HCT116 (cell line): ENCODE measurements at regions not wholly inside any gene's neighbourhood (a gene's known extent, or its start where the extent isn't known, plus 50 kb on each side); places are given as distances from the start of the nearest gene placed in this dataset.

ENCODE experiments used
- ATAC-seq: fragments of 200-7000 bp; cut with Tn5 transposase; 2 replicates; pipeline ENCODE4 v1.9.1; 2020; ENCODE audit warnings: mild to moderate bottlenecking, moderate library complexity
- BruUV-seq: library from RNA; stranded (reverse); fragments of 400-500 nt; replicated peaks from 2 replicates; lab custom pipeline; 2021; lab: Mats Ljungman, UMichigan
- CTCF ChIA-PET: fragments of 300-600 bp; sonication (Branson Sonifier 250); formaldehyde crosslinking; loops from one replicate; lab custom pipeline; 2021; ENCODE audit warnings: antibody characterized with exemption; lab: Charles Lee
- POLR2A ChIA-PET: fragments of 300-600, 350-600 bp; sonication (Branson Sonifier 250); formaldehyde crosslinking; loops from one replicate; lab custom pipeline; 2021; ENCODE audit warnings: antibody characterized with exemption; lab: Charles Lee
- RAD21 ChIA-PET, 2 experiments: fragments of 300-600 bp; sonication (Branson Sonifier 250); formaldehyde crosslinking; loops; one replicate each; lab custom pipeline; 2023; ENCODE audit warnings: low total read pairs in 2 of 2; ENCODE audit not compliant: uncharacterized antibody in 2 of 2, unreplicated experiment in 2 of 2, low non-redundant PET in 1 of 2; lab: Charles Lee
- DNase-seq: peaks from one replicate; pipeline ENCODE4 v3.0.0-alpha.2; 2010; ENCODE audit warnings: low read depth, low spot score
- H2AFZ ChIP-seq: fragments of 200-600 bp; shearing (Covaris generic), sonication (generic); 2 replicates; pipeline ENCODE4 v1.6.1; 2017; ENCODE audit warnings: low read depth, mixed run types, mixed read lengths, antibody characterized with exemption, low read length; ENCODE audit not compliant: poor library complexity, severe bottlenecking
- H3K27ac ChIP-seq: 2 replicates; pipeline ENCODE4 v1.5.1; 2012; ENCODE audit warnings: low read depth, low read length
- H3K27me3 ChIP-seq: fragments of 200-600 bp; sonication (generic); 2 replicates; pipeline ENCODE4 v1.6.1; 2016; ENCODE audit warnings: mixed run types, low read length, mixed read lengths; ENCODE audit not compliant: insufficient read depth
- H3K36me3 ChIP-seq, 2 experiments: fragments of 200-500 bp in 1 of 2; fragments of 200-600 bp in 1 of 2; sonication (Bioruptor generic) in 1 of 2; sonication (generic) in 1 of 2; 2 replicates each; pipeline versions ENCODE4 v1.5.1 to v1.6.1; 2014 to 2016; ENCODE audit warnings: low read length in 2 of 2, inconsistent platforms in 1 of 2, mixed read lengths in 1 of 2, mixed run types in 1 of 2; ENCODE audit not compliant: insufficient read depth in 2 of 2, control insufficient read depth in 1 of 2
- H3K4me1 ChIP-seq, 2 experiments: fragments of 200-600 bp in 1 of 2; sonication (generic) in 1 of 2; 2 replicates each; pipeline versions ENCODE4 v1.5.1 to v1.6.1; 2012 to 2017; ENCODE audit warnings: low read length in 2 of 2, inconsistent platforms in 1 of 2, mild to moderate bottlenecking in 1 of 2, mixed read lengths in 1 of 2, mixed run types in 1 of 2, moderate library complexity in 1 of 2; ENCODE audit not compliant: insufficient read depth in 2 of 2, control insufficient read depth in 1 of 2
- H3K4me2 ChIP-seq: fragments of 200-600 bp; sonication (generic); 2 replicates; pipeline ENCODE4 v1.6.1; 2017; ENCODE audit warnings: mixed run types, low read length, mixed read lengths
- H3K4me3 ChIP-seq, 2 experiments: fragments of 200-600 bp in 1 of 2; sonication (generic) in 1 of 2; replicated peaks in 1 of 2; 2 replicates each; pipeline ENCODE4 v1.5.1; 2011 to 2016; ENCODE audit warnings: low read length in 2 of 2, control low read depth in 1 of 2, low read depth in 1 of 2, mild to moderate bottlenecking in 1 of 2, mixed read lengths in 1 of 2, mixed run types in 1 of 2
- H3K79me2 ChIP-seq: fragments of 200-600 bp; sonication (generic); 2 replicates; pipeline ENCODE4 v1.6.1; 2017; ENCODE audit warnings: mild to moderate bottlenecking, mixed run types, low read length, moderate library complexity, mixed read lengths; ENCODE audit not compliant: insufficient read depth
- H3K9ac ChIP-seq: fragments of 200-600 bp; sonication (generic); 2 replicates; pipeline ENCODE4 v1.6.1; 2016; ENCODE audit warnings: low read length, mixed read lengths
- H3K9me2 ChIP-seq: fragments of 200-600 bp; sonication (generic), shearing (Covaris generic); 2 replicates; pipeline ENCODE4 v1.6.1; 2017; ENCODE audit warnings: mixed run types, mild to moderate bottlenecking, moderate library complexity; ENCODE audit not compliant: insufficient read depth
- H3K9me3 ChIP-seq, 2 experiments: fragments of 200-500 bp in 1 of 2; fragments of 200-600 bp in 1 of 2; sonication (Bioruptor generic) in 1 of 2; sonication (generic) in 1 of 2; 2 replicates each; pipeline ENCODE4 v1.6.1; 2014 to 2017; ENCODE audit warnings: low read length in 2 of 2, mixed read lengths in 2 of 2, inconsistent platforms in 1 of 2, low read depth in 1 of 2, mild to moderate bottlenecking in 1 of 2, mixed run types in 1 of 2, moderate library complexity in 1 of 2; ENCODE audit not compliant: control insufficient read depth in 1 of 2, insufficient read depth in 1 of 2
- H4K20me1 ChIP-seq: fragments of 200-600 bp; sonication (generic), shearing (Covaris generic); 2 replicates; pipeline ENCODE4 v1.6.1; 2017; ENCODE audit warnings: mixed run types, mild to moderate bottlenecking, moderate library complexity; ENCODE audit not compliant: insufficient read depth
- CEBPB ChIP-seq: IDR thresholded peaks from 2 replicates; pipeline ENCODE4 v1.6.1; 2012; ENCODE audit warnings: low read depth
- CTCF ChIP-seq, 3 experiments: fragments of 200-600 bp in 1 of 3; sonication (generic) in 1 of 3; IDR thresholded peaks in 2 of 3; conservative IDR thresholded peaks in 1 of 3; 2 replicates each; pipeline ENCODE4 v1.5.1; 2012 to 2017; ENCODE audit warnings: low read depth in 2 of 3, low read length in 2 of 3, antibody characterized with exemption in 1 of 3, borderline replicate concordance in 1 of 3, control low read depth in 1 of 3, mild to moderate bottlenecking in 1 of 3, mixed read lengths in 1 of 3, mixed run types in 1 of 3, moderate library complexity in 1 of 3; ENCODE audit not compliant: insufficient read depth in 1 of 3
- ELF1 ChIP-seq: IDR thresholded peaks from 2 replicates; pipeline ENCODE4 v1.6.1; 2012; ENCODE audit warnings: low read depth, borderline replicate concordance
- MAX ChIP-seq: IDR thresholded peaks from 2 replicates; pipeline ENCODE4 v1.6.1; 2012
- POLR2AphosphoS5 ChIP-seq: IDR thresholded peaks from 2 replicates; pipeline ENCODE4 v1.6.1; 2011; ENCODE audit warnings: mild to moderate bottlenecking, low read depth, low read length, moderate library complexity
- RAD21 ChIP-seq: IDR thresholded peaks from 2 replicates; pipeline ENCODE4 v1.6.1; 2012; ENCODE audit warnings: low read depth, mild to moderate bottlenecking
- REST ChIP-seq: IDR thresholded peaks from 2 replicates; pipeline ENCODE4 v1.6.1; 2012; ENCODE audit warnings: low read depth
- TCF7L2 ChIP-seq: IDR thresholded peaks from 2 replicates; pipeline ENCODE4 v1.7.0; 2011; ENCODE audit warnings: borderline replicate concordance, inconsistent platforms; ENCODE audit not compliant: insufficient read depth, insufficient read length; ENCODE audit errors: extremely low read depth
- YY1 ChIP-seq: IDR thresholded peaks from 2 replicates; pipeline ENCODE4 v1.6.1; 2011; ENCODE audit warnings: low read length, low read depth, moderate library complexity, mild to moderate bottlenecking; ENCODE audit not compliant: insufficient replicate concordance; ENCODE audit errors: extremely low read depth
- ZBTB33 ChIP-seq: IDR thresholded peaks from 2 replicates; pipeline ENCODE4 v1.6.1; 2011; ENCODE audit warnings: mild to moderate bottlenecking, low read length, moderate library complexity; ENCODE audit not compliant: insufficient replicate concordance; ENCODE audit errors: extremely low read depth
- ZNF274 ChIP-seq: fragments of 200-500 bp; sonication (Bioruptor generic); IDR thresholded peaks from 2 replicates; pipeline ENCODE4 v1.6.1; 2014; ENCODE audit warnings: mild to moderate bottlenecking, low read depth, low read length, inconsistent platforms
- intact Hi-C: fragments of 100-400 bp; cut with micrococcal nuclease; formaldehyde crosslinking; loops from 2 replicates; pipeline ENCODE4 v1.10.0; 2022

GRCh38 chr11:130604606-130605005 lies 156.2 kb downstream of the ADAMTS15 start:
- POLR2A ChIA-PET, result no interaction called here
- intact Hi-C loops, result no loop called here

More at GRCh38 chr11:130604606-130605005, 156.2 kb downstream of the ADAMTS15 start:
- CTCF ChIA-PET, result no interaction called here
- H3K4me3 ChIP-seq, result no peak overlapping the region
- RAD21 ChIA-PET, result no interaction called here
- H3K9me3 ChIP-seq, result no peaks in the 10 kb centered on the region
- no peak overlapping the region for H3K4me2 ChIP-seq
- no peak for ATAC-seq
- no peak overlapping the region for H3K9ac ChIP-seq
- TF ChIP-seq POLR2AphosphoS5 (no peak), YY1 (no peak), TCF7L2 (no peak), CEBPB (no peak), RAD21 (no peak), ELF1 (no peak), ZNF274 (no peak), CTCF (IDR thresholded peaks at IDR 0.05 in 2 of 3, conservative IDR thresholded peaks at IDR 0.05 in 1 of 3; ENCODE audit: borderline replicate concordance in 1 of 3, insufficient read depth in 1 of 3, low read depth in 2 of 3, low read length in 2 of 3) (no peak), REST (no peak), MAX (no peak), ZBTB33 (no peak)
- BruUV-seq, result no TSS peak
- H3K27ac ChIP-seq, result no peak overlapping the region
- no peaks in the 10 kb centered on the region for H3K9me2 ChIP-seq
- no peaks in the 10 kb centered on the region; the same call in 1 of the 2 replicates for H3K27me3 ChIP-seq
- no peak overlapping the region for H2AFZ ChIP-seq
- no peaks in the 10 kb centered on the region for H3K79me2 ChIP-seq
- no peaks in the 10 kb centered on the region for H3K36me3 ChIP-seq
- no peaks in the 10 kb centered on the region for H3K4me1 ChIP-seq
- no peak for DNase-seq
- no peaks in the 10 kb centered on the region for H4K20me1 ChIP-seq
